ENCODE measurements at regions not wholly inside any gene's neighbourhood (a gene's known extent, or its start where the extent isn't known, plus 50 kb on each side); places are given as distances from the start of the nearest gene placed in this dataset.

GRCh38 chr4:174096456-174096855 lies 187.0 kb downstream of the FBXO8 start:
- H3K4me2 ChIP-seq: no peak overlapping the region
- no peaks in the 10 kb centered on the region for H3K9me3 ChIP-seq (ENCODE audit: low read depth)
- no peak overlapping the region for H3K4me3 ChIP-seq
- peaks cover 2% of the 10 kb centered on the region for H3K9me3 Mint-ChIP-seq
- no peaks in the 10 kb centered on the region for H3K4me1 ChIP-seq
- DNase-seq (ENCODE audit: low spot score): no peak
- H3K79me2 ChIP-seq (ENCODE audit: low read depth): no peaks in the 10 kb centered on the region
- H3K27ac ChIP-seq: no peak overlapping the region
- H4K20me1 ChIP-seq (ENCODE audit: low read depth): no peaks in the 10 kb centered on the region
- no peak overlapping the region for H3K4me3 Mint-ChIP-seq
- H3K36me3 ChIP-seq: no peaks in the 10 kb centered on the region
- H3K27me3 ChIP-seq: no peaks in the 10 kb centered on the region
- H3K4me1 Mint-ChIP-seq: no peaks in the 10 kb centered on the region
- peaks cover 4% of the 10 kb centered on the region for H3K27me3 Mint-ChIP-seq (ENCODE audit: insufficient read depth, low read depth)
- no peak overlapping the region for H2AFZ ChIP-seq (replicated peaks)
- TF ChIP-seq EZH2 (IDR thresholded peaks at IDR 0.05): no peak
- TF ChIP-seq CTCF (IDR thresholded peaks at IDR 0.05): no peak
- TF ChIP-seq EZH2phosphoT487 (IDR thresholded peaks at IDR 0.05): no peak
- H3K27ac Mint-ChIP-seq: no peak overlapping the region
- H3K36me3 Mint-ChIP-seq: no peaks in the 10 kb centered on the region
- H3F3A ChIP-seq (ENCODE audit: low read depth): no peaks in the 10 kb centered on the region
- no peak overlapping the region for H3K9ac ChIP-seq

GRCh38 chr4:174091130-174091529 lies 192.3 kb downstream of the FBXO8 start:
- no peak overlapping the region for H3K9ac ChIP-seq
- no peak overlapping the region for H2AFZ ChIP-seq (replicated peaks)
- TF ChIP-seq EZH2 (IDR thresholded peaks at IDR 0.05) (no peak), EZH2phosphoT487 (IDR thresholded peaks at IDR 0.05) (no peak), CTCF (IDR thresholded peaks at IDR 0.05) (no peak)
- no peaks in the 10 kb centered on the region for H3K9me3 ChIP-seq (ENCODE audit: low read depth)
- DNase-seq (ENCODE audit: low spot score): no peak
- no peaks in the 10 kb centered on the region for H3K27me3 ChIP-seq
- H3K4me2 ChIP-seq: no peak overlapping the region
- H3K27ac ChIP-seq: no peak overlapping the region
- peaks cover 2% of the 10 kb centered on the region for H3K9me3 Mint-ChIP-seq
- no peaks in the 10 kb centered on the region for H3K79me2 ChIP-seq (ENCODE audit: low read depth)
- no peak overlapping the region for H3K4me3 Mint-ChIP-seq
- no peaks in the 10 kb centered on the region for H3K36me3 Mint-ChIP-seq
- H4K20me1 ChIP-seq (ENCODE audit: low read depth): no peaks in the 10 kb centered on the region
- H3F3A ChIP-seq (ENCODE audit: low read depth): no peaks in the 10 kb centered on the region
- no peaks in the 10 kb centered on the region for H3K27me3 Mint-ChIP-seq (ENCODE audit: insufficient read depth, low read depth)
- H3K4me3 ChIP-seq: no peak overlapping the region
- H3K4me1 ChIP-seq: no peaks in the 10 kb centered on the region
- H3K36me3 ChIP-seq: no peaks in the 10 kb centered on the region
- H3K27ac Mint-ChIP-seq: no peak overlapping the region
- peaks cover 4% of the 10 kb centered on the region for H3K4me1 Mint-ChIP-seq

- no peak overlapping the region for H3K4me3 ChIP-seq
- H3K4me2 ChIP-seq: no peak overlapping the region
- no peaks in the 10 kb centered on the region for H3F3A ChIP-seq (ENCODE audit: low read depth)
- no peak overlapping the region for H3K4me3 Mint-ChIP-seq
- no peaks in the 10 kb centered on the region for H3K79me2 ChIP-seq (ENCODE audit: low read depth)
- H3K27ac ChIP-seq: no peak overlapping the region
- peaks cover 2% of the 10 kb centered on the region for H3K9me3 Mint-ChIP-seq
- no peaks in the 10 kb centered on the region for H4K20me1 ChIP-seq (ENCODE audit: low read depth)
- H3K36me3 Mint-ChIP-seq: no peaks in the 10 kb centered on the region
- no peaks in the 10 kb centered on the region for H3K4me1 ChIP-seq
- TF ChIP-seq CTCF (IDR thresholded peaks at IDR 0.05): no peak
- no peak for TF ChIP-seq EZH2 (IDR thresholded peaks at IDR 0.05)
- TF ChIP-seq EZH2phosphoT487 (IDR thresholded peaks at IDR 0.05): no peak
- H3K4me1 Mint-ChIP-seq: peaks cover 4% of the 10 kb centered on the region
- H3K27me3 ChIP-seq: no peaks in the 10 kb centered on the region
- H3K9me3 ChIP-seq (ENCODE audit: low read depth): no peaks in the 10 kb centered on the region
- H2AFZ ChIP-seq (replicated peaks): peak overlapping the region; percentile 46
- H3K27me3 Mint-ChIP-seq (ENCODE audit: insufficient read depth, low read depth): peaks cover 2% of the 10 kb centered on the region
- no peak for DNase-seq (ENCODE audit: low spot score)
- no peak overlapping the region for H3K9ac ChIP-seq
- no peak overlapping the region for H3K27ac Mint-ChIP-seq
- no peaks in the 10 kb centered on the region for H3K36me3 ChIP-seq
Measured at GRCh38 chr4:174089711-174090110, 193.8 kb downstream of the FBXO8 start.
